HG02884 (cell line): ENCODE measurements at regions not wholly inside any gene's neighbourhood (a gene's known extent, or its start where the extent isn't known, plus 50 kb on each side); places are given as distances from the start of the nearest gene placed in this dataset.
"Not testable (repeated sequence)": the region's sequence is repeated elsewhere in the genome, so short reads cannot be mapped to it uniquely, and the experiment has no call there.

Experiments
- ATAC-seq: cut with Tn5 transposase; IDR thresholded peaks from one replicate; pipeline ENCODE4 v1.9.1; 2021; ENCODE audit warnings: mild to moderate bottlenecking, moderate library complexity; ENCODE audit not compliant: unreplicated experiment

DNA sequence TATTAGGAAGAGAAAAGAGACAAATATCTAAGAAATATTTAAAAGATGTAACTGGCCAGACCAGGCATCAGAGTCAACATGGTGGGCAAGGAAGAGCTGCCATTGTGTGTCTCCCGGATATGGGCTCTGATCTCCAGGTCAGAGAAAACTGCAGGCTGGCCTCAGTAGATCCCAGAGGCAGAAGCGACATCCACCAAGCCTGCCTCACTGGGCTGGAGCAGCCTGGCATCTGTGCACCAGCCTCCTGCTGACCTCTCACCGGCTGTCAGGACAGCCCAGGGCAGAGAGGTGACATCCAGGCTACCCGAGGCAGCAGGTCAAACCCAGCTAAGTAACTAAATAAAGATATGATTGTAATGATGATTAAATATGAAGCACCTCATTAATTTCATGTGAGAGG lies 162.8 kb upstream of the TNRC6C start:
- no peak for ATAC-seq

DNA sequence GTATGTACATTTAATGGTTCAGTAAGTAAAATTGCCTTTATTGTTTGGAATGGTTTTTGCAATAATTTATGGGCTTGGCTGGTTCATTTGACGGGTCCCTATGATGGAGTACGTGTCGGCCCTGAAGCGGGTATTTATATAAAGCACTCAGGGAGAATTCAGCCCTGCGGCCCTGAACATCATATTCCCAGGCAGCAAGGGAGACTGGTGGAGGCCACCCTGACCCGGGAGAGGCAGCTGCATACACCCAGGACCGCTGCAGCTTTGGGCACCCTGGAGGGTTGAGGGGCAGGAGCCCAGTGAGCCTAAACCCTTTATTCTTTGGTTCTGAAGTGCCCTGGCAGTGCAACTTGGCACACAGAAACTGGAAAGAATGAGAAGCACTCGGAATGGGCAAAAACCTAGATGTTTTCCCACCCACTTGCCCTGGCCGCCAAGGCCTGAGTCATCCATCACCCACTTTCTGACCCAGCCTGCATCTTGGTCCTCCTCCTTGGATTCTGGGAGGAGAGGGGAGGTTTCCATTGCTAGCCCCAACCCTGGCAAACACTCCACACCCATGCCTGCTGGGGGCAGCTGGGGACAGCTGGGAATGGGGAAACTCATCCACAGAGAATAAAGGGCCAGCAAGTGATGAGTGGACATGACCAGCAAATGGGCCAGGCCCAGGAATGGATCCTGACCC lies 162.2 kb upstream of the TNRC6C start:
- no peak for ATAC-seq

DNA sequence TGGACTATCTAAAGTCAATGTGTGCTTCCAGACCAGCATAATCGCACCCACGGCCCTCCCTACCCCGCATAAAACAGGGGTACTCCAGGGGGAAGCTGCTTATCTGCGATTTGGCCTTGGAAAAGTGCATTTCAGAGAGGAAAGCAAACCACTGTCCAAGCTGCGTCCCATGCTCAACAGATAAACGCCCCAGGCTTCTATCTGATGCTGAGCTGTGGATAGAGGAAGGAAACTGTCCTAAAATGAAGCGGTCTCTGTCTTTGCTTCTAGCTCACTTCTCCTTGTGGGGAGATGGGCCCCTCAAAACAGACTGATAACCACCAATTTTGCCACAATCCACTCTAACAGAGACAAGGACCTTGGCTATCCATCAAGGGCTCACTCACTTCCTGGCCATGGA lies 160.5 kb upstream of the TNRC6C start:
- ATAC-seq, result no peak

DNA sequence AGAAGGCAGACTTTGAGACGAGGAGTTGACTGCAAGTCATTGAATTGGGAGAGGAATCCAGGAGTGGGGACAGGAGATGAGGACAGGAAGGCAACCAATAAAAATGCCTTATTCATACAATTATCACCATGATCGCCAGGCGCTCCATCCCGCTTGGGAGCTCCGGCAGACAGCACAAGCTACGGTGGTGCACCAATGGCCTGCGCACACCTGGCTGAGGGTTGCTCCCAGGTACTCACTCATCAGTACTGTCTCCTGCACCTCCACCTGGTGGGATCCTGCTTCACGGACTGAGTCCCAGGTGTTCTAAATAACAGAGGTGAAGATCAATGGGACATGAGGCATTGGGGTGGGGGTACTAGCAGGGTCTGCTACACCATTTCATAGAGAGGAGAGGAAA lies 160.0 kb upstream of the TNRC6C start:
- no peak for ATAC-seq

DNA sequence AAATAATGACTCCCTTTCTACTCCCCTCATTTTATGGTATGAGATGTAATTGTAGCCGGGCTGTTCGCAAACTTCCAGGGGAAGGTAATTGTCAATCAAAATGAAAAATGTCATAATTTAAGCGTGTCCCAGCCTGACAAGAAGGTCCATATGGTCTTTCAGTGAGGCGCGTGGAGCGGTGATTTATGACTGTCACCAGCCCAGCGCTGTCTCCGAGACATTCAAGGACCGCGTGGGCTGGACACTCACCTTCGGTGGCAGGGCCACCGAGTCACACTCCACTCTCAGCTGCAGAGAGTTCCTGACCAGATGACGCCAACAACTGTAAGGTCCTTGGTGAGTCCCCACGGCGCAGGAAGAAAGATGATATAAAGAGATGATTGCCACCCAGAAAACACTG lies 157.7 kb upstream of the TNRC6C start:
- no peak for ATAC-seq

DNA sequence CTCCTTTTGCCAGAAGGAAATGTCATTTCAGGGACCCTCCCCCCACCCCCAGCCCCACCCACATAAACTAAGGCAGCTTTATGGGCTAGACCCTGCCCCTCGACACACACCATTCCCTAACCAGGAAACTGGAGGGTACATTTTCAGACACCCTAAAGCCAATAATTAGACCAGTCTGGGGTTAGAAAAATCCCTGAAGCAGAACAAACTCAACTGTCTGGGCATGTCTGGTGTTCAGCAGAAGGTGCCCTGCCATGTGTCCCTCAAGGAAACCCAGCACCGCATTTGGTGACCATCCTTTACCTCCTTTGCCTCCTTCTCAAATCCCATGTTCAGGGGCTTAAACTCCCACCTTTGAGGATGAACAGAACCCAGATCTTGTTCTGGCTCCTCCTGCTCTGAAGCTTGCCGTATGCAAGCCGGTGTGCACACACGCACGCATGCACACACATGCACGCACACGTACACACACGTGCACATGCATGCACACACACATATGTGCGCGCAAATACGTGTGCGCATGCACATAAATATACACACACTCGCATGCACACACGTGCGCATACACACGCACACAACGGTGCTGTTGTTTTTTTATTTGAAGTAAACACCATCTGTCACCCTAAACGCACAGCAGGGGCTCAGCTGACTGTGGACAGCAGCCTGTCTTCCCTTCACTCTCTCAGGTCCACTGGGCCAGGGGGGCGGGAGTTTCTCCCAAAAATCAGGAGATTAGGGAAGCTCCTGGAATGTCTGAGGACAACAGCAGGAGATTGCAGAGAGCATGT lies 156.8 kb upstream of the TNRC6C start:
- ATAC-seq, result no peak

DNA sequence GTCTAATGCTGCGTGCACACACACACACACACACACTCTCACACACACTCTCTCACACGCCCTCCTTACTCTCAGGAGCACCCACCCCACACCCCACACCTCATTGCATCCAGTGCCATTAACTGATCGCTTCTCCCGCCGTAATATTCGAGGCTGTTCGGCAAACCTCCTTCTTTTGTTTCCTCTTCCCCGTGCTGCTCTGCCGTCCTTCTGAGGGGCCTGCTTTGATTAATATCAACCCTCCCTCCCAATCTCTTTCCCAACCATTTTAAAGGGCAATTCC lies 156.2 kb upstream of the TNRC6C start:
- no peak for ATAC-seq

DNA sequence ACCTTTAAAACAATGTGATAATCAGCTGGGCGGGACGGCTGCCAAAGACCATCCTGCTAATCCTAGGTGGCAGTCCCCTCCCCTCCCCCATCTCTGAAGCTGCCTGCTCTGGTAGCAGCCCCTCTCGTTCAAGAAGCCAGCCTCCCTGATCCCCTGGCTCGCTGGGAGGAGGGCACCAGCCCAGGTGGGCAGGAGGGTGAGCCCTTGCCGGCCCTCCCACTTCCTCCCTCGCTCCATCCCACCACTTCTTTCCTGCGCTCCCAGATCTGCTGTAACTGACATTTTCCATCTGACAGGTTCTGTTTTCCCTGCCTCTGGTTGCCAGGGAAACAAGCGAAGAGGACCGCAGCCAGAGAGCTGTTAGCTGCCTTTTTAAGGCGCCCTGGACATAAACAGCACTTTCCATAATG lies 155.7 kb upstream of the TNRC6C start:
- no peak for ATAC-seq

DNA sequence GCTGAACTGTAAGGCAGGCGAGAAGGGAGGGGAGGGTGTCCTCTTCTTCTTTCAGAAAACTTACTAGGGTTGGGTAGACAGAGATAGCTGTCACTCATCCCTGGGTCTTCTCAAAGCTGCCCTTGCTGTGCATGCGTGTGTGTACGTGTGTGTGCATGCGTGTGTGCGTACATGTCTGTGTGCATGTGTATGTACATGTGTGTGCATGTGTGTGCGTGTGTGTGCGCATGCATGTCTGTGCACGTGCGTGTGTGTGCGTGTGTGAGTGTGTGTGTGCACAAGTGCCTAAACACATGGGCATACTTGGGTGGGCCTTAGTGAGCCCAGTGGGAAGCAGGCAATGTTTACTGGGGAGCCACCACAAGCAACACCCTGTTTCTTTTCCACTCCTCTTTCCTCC lies 154.8 kb upstream of the TNRC6C start:
- ATAC-seq, result no peak

DNA sequence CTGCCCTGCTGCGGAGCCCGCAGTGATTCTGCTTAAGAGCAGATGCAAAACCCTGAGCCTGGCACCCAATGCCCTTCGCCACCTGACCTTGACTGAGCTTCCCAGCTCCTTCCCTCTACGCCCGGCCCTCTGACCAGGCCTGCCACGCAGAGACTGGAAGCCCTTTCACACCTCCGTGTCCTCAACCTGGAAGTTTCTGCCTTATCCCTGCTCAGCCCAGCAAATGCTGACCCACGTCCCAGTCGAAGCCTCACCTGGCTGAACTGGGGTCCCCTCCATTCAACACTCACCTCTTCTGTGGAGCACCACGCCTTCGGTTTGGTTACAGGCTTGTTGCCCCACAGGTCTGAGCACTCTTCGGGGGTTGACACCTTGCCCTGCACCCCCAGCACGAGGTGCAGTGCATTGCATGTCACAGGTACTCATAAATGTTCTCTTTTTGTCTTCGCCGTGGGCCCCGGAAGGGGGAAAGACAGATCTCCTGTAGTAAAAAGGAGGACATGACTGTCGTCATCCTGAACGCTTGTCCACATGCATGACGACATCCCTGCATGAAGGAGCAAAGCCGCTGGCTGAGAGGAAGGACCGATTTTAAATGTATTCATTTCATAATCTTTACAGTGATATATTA lies 153.6 kb upstream of the TNRC6C start:
- ATAC-seq, result no peak

DNA sequence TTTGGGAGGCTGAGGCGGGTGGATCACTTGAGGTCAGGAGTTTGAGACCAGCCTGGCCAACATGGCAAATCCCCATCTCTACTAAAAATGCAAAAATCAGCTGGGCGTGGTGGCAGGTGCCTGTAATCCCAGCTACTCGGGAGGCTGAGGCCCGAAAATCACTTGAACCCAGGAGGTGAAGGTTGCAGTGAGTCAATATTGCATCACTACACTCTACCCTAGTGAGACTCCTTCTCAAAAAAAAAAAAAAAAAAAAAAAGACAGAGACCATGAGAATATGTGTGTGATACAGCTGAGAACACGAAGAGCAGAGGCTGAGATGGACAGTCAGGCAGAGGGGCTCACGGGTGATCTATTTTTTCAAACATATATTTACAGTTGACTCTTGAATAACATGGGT lies 152.5 kb upstream of the TNRC6C start:
- ATAC-seq, result not testable (repeated sequence)

DNA sequence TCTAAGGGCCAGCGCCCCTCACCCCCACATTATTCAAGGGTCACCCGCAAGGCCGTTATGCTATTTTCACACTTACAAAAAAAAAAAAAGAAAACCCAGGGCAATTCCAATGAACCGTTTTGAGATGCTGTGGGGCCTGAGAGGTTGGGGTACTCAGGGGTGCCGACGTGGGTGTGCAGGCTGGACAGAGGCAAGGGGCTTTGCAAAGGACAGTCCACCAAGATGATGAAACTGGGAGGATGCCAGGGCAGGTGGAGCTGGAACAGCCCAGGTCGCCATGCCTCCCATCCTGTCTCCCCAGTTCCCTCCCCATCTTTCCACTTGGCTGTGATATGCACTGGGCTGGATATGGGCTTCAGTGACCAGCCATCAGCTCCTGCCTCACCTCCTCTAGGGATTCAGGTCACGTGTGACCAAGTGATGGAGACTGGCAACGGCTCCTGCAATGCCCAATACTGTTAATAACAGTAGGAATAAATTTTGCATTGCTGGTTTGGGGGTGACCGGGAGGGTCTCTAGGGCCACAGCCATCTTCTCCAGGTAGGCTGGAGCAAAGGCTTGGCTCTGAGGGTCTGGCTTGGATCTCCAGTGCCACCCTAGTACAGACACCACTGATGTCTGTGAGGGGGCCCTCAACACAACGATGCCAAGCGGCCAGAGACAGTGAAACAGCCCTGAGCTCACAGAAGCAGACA lies 151.3 kb upstream of the TNRC6C start:
- no peak for ATAC-seq

DNA sequence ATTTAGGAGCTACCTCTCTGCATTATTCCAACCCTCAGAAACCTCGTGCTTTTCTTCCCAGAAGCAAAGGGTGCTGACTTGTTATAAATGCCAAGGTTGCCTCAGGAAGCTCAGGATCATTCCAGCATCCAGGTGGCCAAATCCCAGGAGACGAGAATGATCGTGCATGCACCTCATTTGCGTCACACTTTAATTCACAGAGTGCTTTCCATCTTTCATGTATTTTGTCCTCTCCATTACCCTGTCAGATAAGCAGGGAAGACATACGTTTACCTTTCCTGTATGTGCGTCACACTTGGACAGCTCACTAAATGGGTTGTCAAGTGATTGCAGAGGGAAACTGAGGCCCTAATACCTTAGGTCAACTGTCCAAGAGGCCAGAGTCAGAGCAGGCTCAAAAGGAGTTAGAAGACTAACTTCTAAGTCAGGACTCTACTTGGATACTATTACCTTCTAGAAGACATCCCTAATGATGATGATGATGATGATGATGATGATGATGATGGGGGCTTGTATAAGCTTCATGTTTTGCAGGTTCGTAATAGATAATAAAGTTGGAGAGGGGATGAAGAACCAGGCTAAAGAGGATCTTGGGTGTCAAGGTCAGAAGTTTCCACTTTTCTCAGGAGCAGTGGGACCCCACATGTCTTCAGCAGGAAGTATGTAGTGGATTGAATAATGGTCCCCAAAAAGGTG lies 150.6 kb upstream of the TNRC6C start:
- ATAC-seq, result no peak

DNA sequence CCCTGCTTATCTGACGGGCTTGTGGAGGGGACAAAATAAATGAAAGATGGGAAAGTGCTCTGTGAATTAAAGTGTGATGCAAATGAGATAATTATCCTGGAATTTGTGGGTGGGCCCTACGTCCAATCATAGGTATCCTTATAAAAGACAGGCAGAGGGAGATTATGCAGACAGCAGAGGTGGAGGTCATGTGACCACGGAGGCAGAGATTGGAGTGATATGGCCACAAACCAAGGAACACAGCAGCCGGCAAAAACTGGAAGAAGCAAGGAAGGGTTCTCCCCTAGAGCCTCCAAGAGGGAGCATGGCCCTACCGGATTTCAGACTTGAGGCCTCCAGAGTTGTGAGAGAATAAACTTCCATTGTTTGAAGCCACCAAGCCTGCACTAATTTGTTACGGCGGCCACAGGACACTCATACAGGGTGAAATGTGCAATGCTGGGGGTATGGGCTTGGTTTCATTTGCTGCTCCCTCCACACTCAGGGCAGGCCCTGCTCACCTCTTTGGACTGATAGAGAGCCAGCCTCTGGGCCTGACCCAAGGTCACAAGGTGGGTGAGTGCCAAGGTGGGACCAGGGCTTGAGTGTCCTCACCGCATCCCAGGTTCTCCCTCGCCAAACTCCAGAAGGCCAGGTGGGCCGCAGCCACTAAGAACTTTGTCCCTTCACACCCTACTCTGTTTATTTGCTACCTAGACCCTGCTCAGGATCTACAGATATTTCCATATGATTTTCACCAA lies 149.6 kb upstream of the TNRC6C start:
- no peak for ATAC-seq

DNA sequence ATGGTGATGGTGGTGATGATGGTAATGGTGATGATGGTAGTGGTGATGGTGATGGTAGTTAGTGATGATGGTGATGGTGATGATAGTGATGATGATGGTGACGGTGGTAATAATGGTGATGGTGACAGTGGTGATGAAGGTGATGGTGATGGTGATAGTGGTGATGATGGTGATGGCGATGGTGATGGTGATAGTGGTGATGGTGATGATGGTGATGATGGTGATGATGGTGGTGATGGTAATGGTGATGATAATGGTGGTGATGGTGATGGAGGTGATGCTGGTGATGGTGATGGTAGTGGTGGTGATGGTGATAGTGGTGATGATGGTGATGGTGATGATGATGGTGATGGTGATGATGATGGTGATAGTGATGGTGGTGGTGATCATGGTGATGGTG lies 148.7 kb upstream of the TNRC6C start:
- no peak for ATAC-seq

DNA sequence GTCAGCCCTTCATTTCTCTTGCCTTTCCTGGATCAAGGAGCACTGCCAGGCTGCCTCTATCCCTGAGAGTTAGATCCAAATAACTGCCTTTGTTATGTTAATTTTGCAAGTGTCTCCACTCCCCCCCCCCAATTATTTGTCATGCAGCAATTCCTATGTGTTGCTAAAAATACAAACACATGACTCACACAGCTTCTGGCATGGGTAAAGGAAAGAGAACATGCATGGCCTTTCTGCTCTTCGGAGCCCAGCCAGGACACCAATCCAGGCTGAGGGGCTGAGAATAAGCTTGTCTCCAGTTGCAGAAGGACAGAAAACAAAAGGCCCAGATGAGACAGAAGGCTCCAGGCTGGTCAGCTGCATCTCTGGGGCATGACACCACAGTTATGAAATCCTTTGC lies 148.0 kb upstream of the TNRC6C start:
- no peak for ATAC-seq

DNA sequence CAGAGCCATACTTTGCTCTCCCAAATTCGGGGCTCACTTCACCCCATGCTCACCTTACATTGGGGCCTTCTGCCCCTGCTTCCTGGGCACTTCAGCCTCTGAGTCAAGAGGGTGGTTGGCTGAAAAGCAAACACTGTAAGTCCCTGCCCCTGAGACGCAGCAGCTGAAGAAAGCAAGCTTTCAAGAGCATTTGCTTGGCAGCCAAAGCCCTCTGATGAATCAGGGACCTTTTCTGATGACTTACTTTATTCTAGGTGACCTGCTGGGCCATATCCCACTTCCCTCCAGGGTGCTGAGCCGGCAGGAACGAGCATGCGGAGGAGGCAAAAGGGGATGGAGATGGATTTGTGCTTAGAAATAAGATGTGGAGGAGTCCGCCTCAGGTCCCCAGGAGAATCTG lies 147.0 kb upstream of the TNRC6C start:
- no peak for ATAC-seq

DNA sequence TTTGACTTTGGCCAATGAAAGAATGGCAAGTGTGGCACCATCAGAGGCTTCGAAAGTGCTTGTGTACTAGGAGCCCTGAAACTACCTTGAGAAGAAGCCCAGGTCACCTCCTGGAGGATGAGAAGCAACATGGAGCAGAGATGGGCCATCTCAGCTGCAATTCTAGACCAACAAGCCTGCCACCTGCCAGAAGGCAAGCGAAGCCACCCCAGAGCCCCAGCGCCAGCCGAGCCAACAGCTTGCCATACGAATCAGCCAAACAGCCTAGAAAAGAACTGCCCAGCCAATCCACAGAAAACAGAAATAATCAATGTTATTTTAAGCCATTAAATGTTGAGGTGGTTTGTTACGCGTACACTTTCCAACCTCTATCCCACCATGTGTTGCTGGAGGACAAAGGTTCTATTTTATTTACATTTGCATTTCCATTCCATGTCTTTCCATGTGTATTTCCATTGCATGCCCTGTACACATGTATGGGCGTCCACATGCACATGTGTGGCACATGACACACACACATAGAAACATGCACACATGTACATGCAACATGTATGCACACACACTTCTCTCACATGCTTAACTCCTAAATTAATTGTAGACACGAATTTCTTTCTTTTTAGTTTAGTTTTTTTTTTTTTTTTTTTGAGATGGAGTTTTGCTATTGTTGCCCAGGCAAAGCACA lies 144.3 kb upstream of the TNRC6C start:
- no peak for ATAC-seq

DNA sequence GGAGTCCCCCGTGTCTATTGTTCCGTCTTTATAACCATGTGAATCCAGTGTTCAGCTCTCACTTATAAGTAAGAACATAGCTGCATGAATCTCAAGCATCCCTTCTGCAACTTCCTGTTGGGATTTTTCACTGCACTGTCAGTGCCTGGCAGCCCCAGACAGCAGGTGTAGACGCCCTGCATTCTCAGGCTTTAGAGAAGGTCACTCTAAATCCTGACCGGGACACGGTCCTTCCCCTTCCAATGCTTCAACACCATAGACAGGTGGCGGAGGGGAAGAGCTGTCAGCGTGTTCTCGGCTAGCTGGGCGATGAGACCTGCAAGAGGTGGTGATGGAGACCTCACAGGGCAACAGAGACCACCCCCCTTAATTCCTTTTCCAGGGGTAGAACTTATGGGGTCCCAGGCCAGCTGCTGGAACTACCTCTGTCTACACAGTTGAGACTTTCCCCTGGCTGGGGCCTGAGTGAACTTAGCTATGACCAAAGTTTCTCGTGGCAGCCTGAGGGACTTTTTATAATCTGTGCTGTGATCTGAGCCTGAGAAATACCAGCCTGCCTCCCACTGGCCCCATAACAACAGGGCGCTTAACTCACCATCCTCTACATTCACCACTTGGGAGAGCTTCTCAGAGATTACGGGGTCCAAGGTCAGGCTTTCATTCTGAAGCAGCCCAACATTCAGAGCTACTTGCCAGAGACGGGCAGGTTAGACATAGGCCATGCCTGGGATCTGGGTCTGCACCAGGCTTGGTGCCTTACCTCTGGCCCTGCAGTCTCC lies 143.2 kb upstream of the TNRC6C start:
- ATAC-seq, result no peak
